SU-DHL-6 (cell line): ENCODE measurements at regions not wholly inside any gene's neighbourhood (a gene's known extent, or its start where the extent isn't known, plus 50 kb on each side); places are given as distances from the start of the nearest gene placed in this dataset.

Source experiments
- H2AFZ ChIP-seq: fragments of 200-600 bp; sonication (generic); 2 replicates; pipeline ENCODE4 v1.6.1; 2014; ENCODE audit warnings: low read depth, mild to moderate bottlenecking, moderate library complexity, mixed read lengths, antibody characterized with exemption, low read length; ENCODE audit not compliant: severe bottlenecking
- H3F3A ChIP-seq: fragments of 200-600 bp; shearing (Covaris generic); 2 replicates; pipeline ENCODE4 v1.6.0; 2016; ENCODE audit warnings: antibody characterized with exemption, mild to moderate bottlenecking; ENCODE audit not compliant: insufficient read depth
- H3K27ac ChIP-seq: fragments of 200-600 bp; sonication (generic); 2 replicates; pipeline ENCODE4 v1.5.1; 2016; ENCODE audit warnings: low read depth, mild to moderate bottlenecking, low read length, moderate library complexity, mixed read lengths
- H3K27me3 ChIP-seq: fragments of 200-600 bp; sonication (generic), shearing (Covaris generic); 2 replicates; pipeline ENCODE4 v1.6.0; 2014; ENCODE audit warnings: mild to moderate bottlenecking, low read length
- H3K36me3 ChIP-seq: fragments of 200-600 bp; sonication (generic); 2 replicates; pipeline ENCODE4 v1.6.1; 2014; ENCODE audit warnings: mild to moderate bottlenecking, low read length, mixed read lengths
- H3K4me2 ChIP-seq: fragments of 300-600, 200-600 bp; shearing (Covaris generic), sonication (generic); 2 replicates; pipeline ENCODE4 v1.6.0; 2014; ENCODE audit warnings: low read length, low read depth, mild to moderate bottlenecking; ENCODE audit not compliant: poor library complexity, severe bottlenecking
- H3K4me3 ChIP-seq: fragments of 200-600 bp; sonication (generic); 2 replicates; pipeline ENCODE4 v1.5.1; 2014; ENCODE audit warnings: antibody characterized with exemption, low read length, mild to moderate bottlenecking, mixed read lengths; ENCODE audit not compliant: insufficient read depth, poor library complexity, severe bottlenecking
- H3K79me2 ChIP-seq: fragments of 200-600 bp; sonication (generic); 2 replicates; pipeline ENCODE4 v1.6.1; 2014; ENCODE audit warnings: mild to moderate bottlenecking, low read length, moderate library complexity; ENCODE audit not compliant: insufficient read depth
- H3K9ac ChIP-seq: fragments of 200-600 bp; sonication (generic); 2 replicates; pipeline ENCODE4 v1.7.0; 2014; ENCODE audit warnings: mild to moderate bottlenecking, low read length
- H3K9me2 ChIP-seq: fragments of 200-600 bp; sonication (generic); replicated peaks from 2 replicates; pipeline ENCODE4 v1.6.1; 2014; ENCODE audit warnings: low read length; ENCODE audit not compliant: insufficient read depth
- H3K9me3 ChIP-seq: fragments of 200-600 bp; sonication (generic); 2 replicates; pipeline ENCODE4 v1.6.1; 2014; ENCODE audit warnings: low read length, mixed read lengths; ENCODE audit not compliant: insufficient read depth
- H4K20me1 ChIP-seq: fragments of 200-600 bp; sonication (generic); 2 replicates; pipeline ENCODE4 v1.6.1; 2014; ENCODE audit warnings: low read depth, mild to moderate bottlenecking, antibody characterized with exemption, low read length, moderate library complexity, mixed read lengths
- EZH2phosphoT487 ChIP-seq: fragments of 200-600 bp; sonication (generic), shearing (Covaris generic); conservative IDR thresholded peaks from 2 replicates; pipeline ENCODE4 v1.6.1; 2018; ENCODE audit warnings: mild to moderate bottlenecking, antibody characterized with exemption, low read length, moderate library complexity, mixed read lengths
- TF ChIP-seq, protein P1 (sequence below): fragments of 200-600 bp; sonication (generic); IDR thresholded peaks from one replicate; pipeline ENCODE4 v1.5.1; 2017; ENCODE audit warnings: antibody characterized with exemption, mild to moderate bottlenecking, low read length, moderate library complexity; ENCODE audit not compliant: insufficient read depth, poor library complexity, severe bottlenecking

DNA sequence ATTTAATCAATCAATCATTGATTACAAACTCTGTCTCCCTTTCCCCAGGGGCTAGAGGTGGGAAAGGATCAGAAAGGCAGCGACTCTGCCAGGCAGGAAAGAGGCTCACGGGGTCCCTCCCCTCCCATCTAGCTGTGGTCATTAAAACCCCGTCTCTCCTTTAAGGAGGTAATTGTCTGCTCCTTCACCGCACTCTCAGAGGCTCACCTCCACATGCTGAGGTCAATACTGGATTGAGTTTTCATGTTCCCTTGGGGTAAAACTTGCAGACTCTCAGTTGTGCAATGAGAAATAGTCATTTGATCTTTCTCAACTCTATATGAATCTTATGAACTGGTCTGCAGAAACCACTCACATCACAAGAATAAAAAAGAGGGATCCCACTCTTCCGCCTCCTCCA is 368.8 kb downstream of the ADRA2A start:
- TF ChIP-seq EZH2phosphoT487 = no peak
- TF ChIP-seq, protein P1, sequence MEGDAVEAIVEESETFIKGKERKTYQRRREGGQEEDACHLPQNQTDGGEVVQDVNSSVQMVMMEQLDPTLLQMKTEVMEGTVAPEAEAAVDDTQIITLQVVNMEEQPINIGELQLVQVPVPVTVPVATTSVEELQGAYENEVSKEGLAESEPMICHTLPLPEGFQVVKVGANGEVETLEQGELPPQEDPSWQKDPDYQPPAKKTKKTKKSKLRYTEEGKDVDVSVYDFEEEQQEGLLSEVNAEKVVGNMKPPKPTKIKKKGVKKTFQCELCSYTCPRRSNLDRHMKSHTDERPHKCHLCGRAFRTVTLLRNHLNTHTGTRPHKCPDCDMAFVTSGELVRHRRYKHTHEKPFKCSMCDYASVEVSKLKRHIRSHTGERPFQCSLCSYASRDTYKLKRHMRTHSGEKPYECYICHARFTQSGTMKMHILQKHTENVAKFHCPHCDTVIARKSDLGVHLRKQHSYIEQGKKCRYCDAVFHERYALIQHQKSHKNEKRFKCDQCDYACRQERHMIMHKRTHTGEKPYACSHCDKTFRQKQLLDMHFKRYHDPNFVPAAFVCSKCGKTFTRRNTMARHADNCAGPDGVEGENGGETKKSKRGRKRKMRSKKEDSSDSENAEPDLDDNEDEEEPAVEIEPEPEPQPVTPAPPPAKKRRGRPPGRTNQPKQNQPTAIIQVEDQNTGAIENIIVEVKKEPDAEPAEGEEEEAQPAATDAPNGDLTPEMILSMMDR = no peak
- Histone ChIP-seq H3K36me3 (no peaks in the 10 kb centered on the region), H3K9ac (no peak overlapping the region), H3K79me2 (no peaks in the 10 kb centered on the region), H3K9me3 (no peaks in the 10 kb centered on the region), H3F3A (no peaks in the 10 kb centered on the region), H3K9me2 (no peaks in the 10 kb centered on the region; the same call in 1 of the 2 replicates), H4K20me1 (no peaks in the 10 kb centered on the region), H3K27ac (no peak overlapping the region), H3K27me3 (no peaks in the 10 kb centered on the region), H3K4me2 (no peak overlapping the region), H3K4me3 (no peak overlapping the region), H2AFZ (no peak overlapping the region)

- H2AFZ ChIP-seq = no peak overlapping the region
- H3K27ac ChIP-seq = no peak overlapping the region
- H3K9me2 ChIP-seq = no peaks in the 10 kb centered on the region; the same call in 1 of the 2 replicates
- no peak for TF ChIP-seq EZH2phosphoT487
- TF ChIP-seq, protein P1 = no peak
- no peak overlapping the region for H3K4me2 ChIP-seq
- no peaks in the 10 kb centered on the region for H4K20me1 ChIP-seq
- H3K36me3 ChIP-seq = no peaks in the 10 kb centered on the region
- H3K79me2 ChIP-seq = no peaks in the 10 kb centered on the region
- H3K9ac ChIP-seq = no peak overlapping the region
- no peaks in the 10 kb centered on the region for H3F3A ChIP-seq
- H3K4me3 ChIP-seq = no peak overlapping the region
- H3K9me3 ChIP-seq = no peaks in the 10 kb centered on the region
- no peaks in the 10 kb centered on the region for H3K27me3 ChIP-seq
Observed at GRCh38 chr10:111446966-111447365, 370.1 kb downstream of the ADRA2A start.

- no peaks in the 10 kb centered on the region for H3K36me3 ChIP-seq
- H3K27ac ChIP-seq = no peak overlapping the region
- TF ChIP-seq, protein P1 = no peak
- no peak for TF ChIP-seq EZH2phosphoT487
- H3F3A ChIP-seq = no peaks in the 10 kb centered on the region
- no peak overlapping the region for H3K4me3 ChIP-seq
- H3K9me3 ChIP-seq = no peaks in the 10 kb centered on the region
- no peak overlapping the region for H2AFZ ChIP-seq
- H3K4me2 ChIP-seq = no peak overlapping the region
- no peaks in the 10 kb centered on the region for H3K27me3 ChIP-seq
- no peaks in the 10 kb centered on the region for H3K9me2 ChIP-seq
- H3K79me2 ChIP-seq = no peaks in the 10 kb centered on the region
- H3K9ac ChIP-seq = no peak overlapping the region
- no peaks in the 10 kb centered on the region for H4K20me1 ChIP-seq
Observed at GRCh38 chr10:111452153-111452552, 375.3 kb downstream of the ADRA2A start.
